ENCODE measurements at regions not wholly inside any gene's neighbourhood (a gene's known extent, or its start where the extent isn't known, plus 50 kb on each side); places are given as distances from the start of the nearest gene placed in this dataset.

DNA sequence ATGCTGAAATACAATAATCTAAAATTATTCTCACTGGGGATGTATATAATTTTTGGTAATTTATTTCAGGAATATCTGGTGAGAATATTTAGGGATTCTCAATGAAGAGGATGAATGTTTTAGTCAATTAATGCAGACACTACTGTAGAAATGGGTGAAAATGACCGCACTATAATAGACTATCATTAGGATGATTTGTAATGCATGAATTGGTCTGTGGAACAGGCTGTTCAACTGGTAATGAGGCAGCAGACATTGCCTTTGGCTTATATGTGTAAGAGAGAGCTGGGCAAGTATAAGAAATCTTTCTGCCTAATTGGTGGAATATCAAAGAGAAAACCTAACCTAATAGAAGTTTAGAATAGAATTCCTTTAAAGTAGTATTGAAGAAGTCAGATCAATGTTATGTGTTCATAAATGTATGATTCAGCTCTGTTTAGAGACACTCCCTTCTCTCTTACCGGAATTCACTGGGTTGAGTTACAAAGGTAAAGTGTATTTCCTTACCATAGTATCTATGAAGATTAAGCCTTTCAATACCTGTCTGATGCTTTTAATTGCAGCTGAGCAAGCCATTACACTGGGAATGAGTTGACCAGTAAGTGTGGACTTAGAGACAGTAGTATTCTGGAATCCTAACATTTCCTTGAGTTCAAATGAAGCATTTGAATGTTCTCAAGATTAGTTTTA, 274.5 kb downstream of the S1PR1 start:
- no peak for TF ChIP-seq TAF1 (IDR thresholded peaks at IDR 0.05; ENCODE audit: low read depth)
- TF ChIP-seq CREB1 (IDR thresholded peaks at IDR 0.05; ENCODE audit: low read depth), result no peak
- no peak for TF ChIP-seq TEAD4 (IDR thresholded peaks at IDR 0.05)
- no peak for TF ChIP-seq ZBTB7A (IDR thresholded peaks at IDR 0.05; ENCODE audit: low read depth)
- TF ChIP-seq, protein P1, sequence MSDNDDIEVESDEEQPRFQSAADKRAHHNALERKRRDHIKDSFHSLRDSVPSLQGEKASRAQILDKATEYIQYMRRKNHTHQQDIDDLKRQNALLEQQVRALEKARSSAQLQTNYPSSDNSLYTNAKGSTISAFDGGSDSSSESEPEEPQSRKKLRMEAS (IDR thresholded peaks at IDR 0.05), result no peak
- TF ChIP-seq TCF12 (IDR thresholded peaks at IDR 0.05; ENCODE audit: low read depth), result no peak
- no peak for TF ChIP-seq RAD21 (IDR thresholded peaks at IDR 0.05; ENCODE audit: low read depth)
- no peak for TF ChIP-seq FOXM1 (IDR thresholded peaks at IDR 0.05; ENCODE audit: borderline replicate concordance, low read depth)
- TF ChIP-seq, protein P2, sequence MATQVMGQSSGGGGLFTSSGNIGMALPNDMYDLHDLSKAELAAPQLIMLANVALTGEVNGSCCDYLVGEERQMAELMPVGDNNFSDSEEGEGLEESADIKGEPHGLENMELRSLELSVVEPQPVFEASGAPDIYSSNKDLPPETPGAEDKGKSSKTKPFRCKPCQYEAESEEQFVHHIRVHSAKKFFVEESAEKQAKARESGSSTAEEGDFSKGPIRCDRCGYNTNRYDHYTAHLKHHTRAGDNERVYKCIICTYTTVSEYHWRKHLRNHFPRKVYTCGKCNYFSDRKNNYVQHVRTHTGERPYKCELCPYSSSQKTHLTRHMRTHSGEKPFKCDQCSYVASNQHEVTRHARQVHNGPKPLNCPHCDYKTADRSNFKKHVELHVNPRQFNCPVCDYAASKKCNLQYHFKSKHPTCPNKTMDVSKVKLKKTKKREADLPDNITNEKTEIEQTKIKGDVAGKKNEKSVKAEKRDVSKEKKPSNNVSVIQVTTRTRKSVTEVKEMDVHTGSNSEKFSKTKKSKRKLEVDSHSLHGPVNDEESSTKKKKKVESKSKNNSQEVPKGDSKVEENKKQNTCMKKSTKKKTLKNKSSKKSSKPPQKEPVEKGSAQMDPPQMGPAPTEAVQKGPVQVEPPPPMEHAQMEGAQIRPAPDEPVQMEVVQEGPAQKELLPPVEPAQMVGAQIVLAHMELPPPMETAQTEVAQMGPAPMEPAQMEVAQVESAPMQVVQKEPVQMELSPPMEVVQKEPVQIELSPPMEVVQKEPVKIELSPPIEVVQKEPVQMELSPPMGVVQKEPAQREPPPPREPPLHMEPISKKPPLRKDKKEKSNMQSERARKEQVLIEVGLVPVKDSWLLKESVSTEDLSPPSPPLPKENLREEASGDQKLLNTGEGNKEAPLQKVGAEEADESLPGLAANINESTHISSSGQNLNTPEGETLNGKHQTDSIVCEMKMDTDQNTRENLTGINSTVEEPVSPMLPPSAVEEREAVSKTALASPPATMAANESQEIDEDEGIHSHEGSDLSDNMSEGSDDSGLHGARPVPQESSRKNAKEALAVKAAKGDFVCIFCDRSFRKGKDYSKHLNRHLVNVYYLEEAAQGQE (IDR thresholded peaks at IDR 0.05; ENCODE audit: low read depth), result no peak
- TF ChIP-seq CEBPB (IDR thresholded peaks at IDR 0.05), result no peak

DNA sequence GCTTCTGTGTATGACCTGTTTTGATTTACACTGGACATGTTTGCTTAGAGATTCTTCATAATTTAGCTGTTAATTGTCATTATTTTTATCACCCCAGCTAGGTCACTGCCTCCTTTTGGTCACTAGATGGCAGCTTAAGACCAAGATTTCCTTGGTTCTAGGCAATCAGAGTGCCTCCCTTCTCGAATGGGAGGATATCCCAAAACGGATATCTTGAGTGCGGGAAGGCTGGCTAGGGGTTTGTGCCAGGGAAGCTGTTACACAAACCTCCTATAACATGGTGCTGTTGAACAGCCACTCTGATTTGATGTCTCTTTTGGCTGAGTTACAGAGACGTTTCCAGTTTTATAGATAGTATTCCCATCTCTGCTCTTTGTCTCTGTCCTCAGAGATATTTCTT, 283.5 kb downstream of the S1PR1 start:
- TF ChIP-seq TAF1 (IDR thresholded peaks at IDR 0.05; ENCODE audit: low read depth), result no peak
- TF ChIP-seq RAD21 (IDR thresholded peaks at IDR 0.05; ENCODE audit: low read depth), result peak; percentile 90

DNA sequence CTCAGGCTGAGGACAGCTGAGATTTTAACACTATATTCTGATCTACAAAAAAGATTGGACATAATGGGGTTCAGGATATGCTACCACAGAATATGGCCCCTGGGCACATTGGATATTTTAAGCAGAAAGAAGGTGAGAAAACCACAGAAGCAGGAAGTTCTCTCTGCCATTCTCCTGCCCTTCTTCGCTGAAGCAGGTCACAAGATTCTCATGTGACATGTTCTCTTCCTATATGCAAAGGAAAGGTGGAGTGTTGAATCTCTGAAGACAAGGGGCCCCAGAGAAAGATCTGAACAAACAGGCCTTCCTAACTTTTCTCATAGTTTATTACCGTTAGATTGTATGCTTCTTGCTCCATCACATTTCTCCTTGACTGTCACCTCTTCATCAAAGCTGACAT, 285.7 kb downstream of the S1PR1 start:
- TF ChIP-seq FOXM1 (IDR thresholded peaks at IDR 0.05; ENCODE audit: borderline replicate concordance, low read depth) (no peak), TAF1 (IDR thresholded peaks at IDR 0.05; ENCODE audit: low read depth) (no peak), EGR1 (IDR thresholded peaks at IDR 0.05) (no peak), EP300 (IDR thresholded peaks at IDR 0.05; ENCODE audit: borderline replicate concordance) (no peak), NFIC (IDR thresholded peaks at IDR 0.05) (no peak), TEAD4 (IDR thresholded peaks at IDR 0.05) (no peak), ZBTB7A (IDR thresholded peaks at IDR 0.05; ENCODE audit: low read depth) (no peak), RAD21 (IDR thresholded peaks at IDR 0.05; ENCODE audit: low read depth) (no peak), YY1 (IDR thresholded peaks at IDR 0.05; ENCODE audit: low read depth) (no peak), CEBPB (IDR thresholded peaks at IDR 0.05) (no peak), CREB1 (IDR thresholded peaks at IDR 0.05; ENCODE audit: low read depth) (no peak), TCF12 (IDR thresholded peaks at IDR 0.05; ENCODE audit: low read depth) (no peak)
- TF ChIP-seq, protein P3, sequence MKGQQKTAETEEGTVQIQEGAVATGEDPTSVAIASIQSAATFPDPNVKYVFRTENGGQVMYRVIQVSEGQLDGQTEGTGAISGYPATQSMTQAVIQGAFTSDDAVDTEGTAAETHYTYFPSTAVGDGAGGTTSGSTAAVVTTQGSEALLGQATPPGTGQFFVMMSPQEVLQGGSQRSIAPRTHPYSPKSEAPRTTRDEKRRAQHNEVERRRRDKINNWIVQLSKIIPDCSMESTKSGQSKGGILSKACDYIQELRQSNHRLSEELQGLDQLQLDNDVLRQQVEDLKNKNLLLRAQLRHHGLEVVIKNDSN (IDR thresholded peaks at IDR 0.05), result no peak
- TF ChIP-seq, protein P2 (IDR thresholded peaks at IDR 0.05; ENCODE audit: low read depth), result no peak
- TF ChIP-seq, protein P1 (IDR thresholded peaks at IDR 0.05), result no peak

DNA sequence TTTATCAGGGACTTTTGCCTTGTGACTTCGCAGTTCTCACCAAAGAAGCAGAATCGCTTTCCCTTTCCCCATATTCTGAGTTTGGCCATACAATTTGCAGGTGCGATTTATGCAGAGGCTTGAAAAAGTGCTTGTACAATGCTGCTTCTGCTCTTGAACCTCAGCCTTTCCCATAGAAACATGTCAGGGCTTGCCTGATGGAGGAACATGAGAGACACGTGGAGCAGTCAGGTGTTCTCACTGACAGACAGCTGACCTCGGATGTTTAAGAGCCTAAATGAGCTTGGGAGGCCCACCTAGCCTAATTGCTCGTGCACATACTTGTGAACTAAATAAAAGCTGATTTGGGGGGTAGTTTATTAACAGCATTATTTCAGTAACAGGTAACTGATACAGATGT, 290.0 kb downstream of the S1PR1 start:
- TF ChIP-seq FOXM1 (IDR thresholded peaks at IDR 0.05; ENCODE audit: borderline replicate concordance, low read depth) (no peak), TAF1 (IDR thresholded peaks at IDR 0.05; ENCODE audit: low read depth) (no peak), RAD21 (IDR thresholded peaks at IDR 0.05; ENCODE audit: low read depth) (no peak), CEBPB (IDR thresholded peaks at IDR 0.05) (no peak)
- TF ChIP-seq, protein P3 (IDR thresholded peaks at IDR 0.05), result no peak
- TF ChIP-seq, protein P2 (IDR thresholded peaks at IDR 0.05; ENCODE audit: low read depth), result no peak
- TF ChIP-seq, protein P1 (IDR thresholded peaks at IDR 0.05), result no peak

All from Ishikawa (cell line).